Mucosa of gallbladder (tissue), 1 donor: ENCODE measurements at regions not wholly inside any gene's neighbourhood (a gene's known extent, or its start where the extent isn't known, plus 50 kb on each side); places are given as distances from the start of the nearest gene placed in this dataset.
A peak's percentile ranks its signal among the peaks of the same experiment; 100 is the strongest.
"Not testable (repeated sequence)": the region's sequence is repeated elsewhere in the genome, so short reads cannot be mapped to it uniquely, and the experiment has no call there.

Experiments used
- DNase-seq: peaks from one replicate; pipeline ENCODE4 v3.0.0-alpha.2; 2020; ENCODE audit warnings: low spot score
- donor health status: DM: no; HTN: no; CAD: no.

GRCh38 chr5:62896121-62896893 lies 317.7 kb downstream of the LRRC70 start:
- no peak for DNase-seq

DNA sequence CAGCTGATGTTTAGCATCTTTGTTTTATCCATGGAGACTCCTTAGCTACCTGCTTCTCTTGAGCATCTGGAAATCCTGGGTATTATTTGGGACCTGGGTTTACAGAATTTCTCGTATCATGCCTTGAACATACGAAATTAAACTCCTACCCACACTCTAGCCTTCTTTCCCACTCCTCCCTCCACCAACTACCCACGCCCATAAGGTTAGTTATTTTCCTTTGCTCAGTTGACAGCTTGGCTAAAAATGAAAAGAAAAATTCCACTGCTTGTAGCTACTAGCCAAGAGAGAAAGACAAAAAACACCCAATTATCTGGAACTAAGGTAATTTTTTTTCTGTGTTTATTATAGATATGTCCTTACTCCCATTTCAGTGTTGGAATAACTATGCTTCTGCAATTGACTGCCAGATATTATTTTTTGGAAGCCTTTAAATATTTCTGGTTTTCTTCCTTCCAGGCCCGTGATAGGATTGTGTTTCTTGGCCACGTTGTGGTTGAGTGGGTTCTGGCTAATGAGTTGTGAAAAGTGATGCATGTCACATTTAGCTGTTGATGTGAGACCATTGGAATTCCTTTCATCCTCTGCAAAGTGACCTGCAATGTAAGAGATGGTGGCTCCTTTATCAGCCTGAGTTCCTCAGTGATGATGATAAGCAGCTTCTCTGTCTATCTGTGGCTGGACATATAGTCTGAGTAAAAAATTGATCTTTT lies 308.1 kb downstream of the LRRC70 start:
- DNase-seq = no peak

- not testable (repeated sequence) for DNase-seq
Observed at GRCh38 chr5:62837330-62837729, 258.7 kb downstream of the LRRC70 start.

DNA sequence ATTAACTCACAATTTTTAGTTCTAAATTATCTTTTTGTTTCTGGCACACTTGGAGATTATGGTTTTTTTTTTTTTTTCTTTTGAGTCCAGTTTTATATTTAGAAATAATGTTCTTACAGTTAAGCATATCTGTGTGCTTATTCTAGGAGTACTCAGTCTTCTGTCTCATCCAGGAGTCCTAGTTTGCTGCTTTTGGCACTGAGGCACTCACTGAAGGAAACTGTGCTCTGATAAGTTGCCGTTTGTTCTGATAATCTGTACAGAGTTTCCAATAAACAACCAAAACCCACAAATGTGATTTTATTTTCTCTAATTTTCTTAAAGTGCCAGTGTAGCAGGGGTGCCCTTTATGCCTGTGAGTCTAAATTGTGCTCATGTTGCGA lies 251.0 kb downstream of the LRRC70 start:
- no peak for DNase-seq

GRCh38 chr5:62828742-62829603 lies 250.4 kb downstream of the LRRC70 start:
- no peak for DNase-seq

- no peak for DNase-seq
Observed at GRCh38 chr5:62825623-62826220, 247.1 kb downstream of the LRRC70 start.

GRCh38 chr5:62824936-62825335 lies 246.3 kb downstream of the LRRC70 start:
- DNase-seq = no peak

DNA sequence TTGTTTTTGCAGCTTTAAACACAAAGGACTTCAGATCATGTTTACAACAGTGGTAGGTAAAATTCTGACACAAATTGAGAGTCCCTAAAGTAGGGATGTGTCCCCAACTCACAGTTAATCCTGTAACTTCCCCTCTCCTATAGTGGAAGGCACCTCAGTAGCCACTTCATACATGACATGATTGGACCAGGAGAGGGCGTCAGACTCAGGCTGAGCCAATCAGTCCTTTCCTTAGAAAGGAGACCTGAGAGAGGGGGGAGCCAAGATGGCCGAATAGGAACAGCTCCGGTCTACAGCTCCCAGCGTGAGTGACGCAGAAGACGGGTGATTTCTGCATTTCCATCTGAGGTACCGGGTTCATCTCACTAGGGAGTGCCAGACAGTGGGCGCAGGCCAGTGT lies 238.4 kb downstream of the LRRC70 start:
- not testable (repeated sequence) for DNase-seq

DNA sequence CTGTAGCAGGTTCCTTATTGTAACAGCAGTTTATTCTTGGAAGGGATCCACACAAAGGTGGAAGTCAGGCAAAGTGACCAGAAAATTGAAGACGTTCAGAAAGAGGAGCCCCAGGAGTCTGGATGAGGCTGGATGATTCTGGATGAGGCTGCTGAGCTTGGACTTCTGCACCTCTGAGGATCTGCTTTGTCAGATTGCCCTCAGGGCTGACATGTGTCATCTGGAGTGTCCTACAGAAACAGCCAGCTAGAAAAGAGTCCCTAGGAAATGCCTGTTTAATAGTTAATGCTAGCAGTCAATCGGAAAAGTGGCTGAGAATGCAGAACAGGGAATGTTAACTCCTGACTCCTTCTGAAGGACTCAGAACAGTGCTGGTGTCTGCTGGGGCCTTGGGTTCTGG lies 236.4 kb downstream of the LRRC70 start:
- DNase-seq = no peak

DNA sequence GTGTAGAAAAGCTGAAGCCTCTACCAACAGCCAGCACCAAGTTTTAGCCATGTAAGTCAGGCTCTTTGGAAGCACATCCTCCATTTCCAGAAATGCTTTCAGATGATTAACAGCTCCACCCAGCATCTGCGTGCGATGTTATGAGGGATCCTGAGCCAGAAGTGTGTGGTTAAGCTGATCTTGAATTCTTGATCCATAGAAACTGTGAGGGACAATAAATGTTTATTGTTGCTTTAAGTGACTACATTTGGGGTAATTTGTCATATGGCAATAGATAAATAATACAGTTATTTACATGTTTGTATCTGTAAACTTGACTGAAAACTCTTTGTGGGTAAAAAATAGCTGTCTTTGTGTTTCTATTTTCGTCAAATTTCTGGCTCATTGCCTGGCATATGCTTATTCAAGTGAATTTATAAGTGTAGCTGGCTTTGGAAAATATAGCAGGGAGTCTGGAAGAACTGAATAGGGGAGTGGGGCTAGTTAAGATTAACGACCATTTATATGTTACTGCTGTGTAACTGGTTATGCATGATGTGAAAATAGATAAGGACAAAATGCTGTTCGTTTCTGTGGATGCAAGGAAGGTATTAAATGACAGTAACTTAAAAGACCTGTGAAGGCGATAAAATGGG lies 234.1 kb downstream of the LRRC70 start:
- no peak for DNase-seq

DNA sequence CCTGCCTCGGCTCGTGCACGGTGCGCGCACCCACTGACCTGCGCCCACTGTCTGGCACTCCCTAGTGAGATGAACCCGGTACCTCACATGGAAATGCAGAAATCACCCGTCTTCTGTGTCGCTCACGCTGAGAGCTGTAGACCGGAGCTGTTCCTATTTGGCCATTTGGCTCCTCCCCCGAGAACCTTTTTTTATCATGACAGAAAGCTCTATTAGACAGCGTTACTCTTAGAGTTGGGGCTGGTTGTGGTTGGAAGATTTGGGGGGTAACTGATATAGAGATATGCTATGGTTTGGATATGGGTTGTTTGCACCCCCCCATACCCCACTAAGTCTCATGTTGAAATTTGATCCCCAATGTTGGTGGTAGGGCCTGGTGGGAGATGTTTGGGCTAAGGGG lies 226.2 kb downstream of the LRRC70 start:
- not testable (repeated sequence) for DNase-seq

- no peak for DNase-seq
Observed at GRCh38 chr5:62795926-62796325, 217.3 kb downstream of the LRRC70 start.

- DNase-seq = no peak
Observed at GRCh38 chr5:62794456-62794855, 215.8 kb downstream of the LRRC70 start.

- no peak for DNase-seq
Observed at GRCh38 chr5:62791059-62791458, 212.4 kb downstream of the LRRC70 start.

GRCh38 chr5:62790348-62790747 lies 211.7 kb downstream of the LRRC70 start:
- DNase-seq = peak; percentile 20

DNA sequence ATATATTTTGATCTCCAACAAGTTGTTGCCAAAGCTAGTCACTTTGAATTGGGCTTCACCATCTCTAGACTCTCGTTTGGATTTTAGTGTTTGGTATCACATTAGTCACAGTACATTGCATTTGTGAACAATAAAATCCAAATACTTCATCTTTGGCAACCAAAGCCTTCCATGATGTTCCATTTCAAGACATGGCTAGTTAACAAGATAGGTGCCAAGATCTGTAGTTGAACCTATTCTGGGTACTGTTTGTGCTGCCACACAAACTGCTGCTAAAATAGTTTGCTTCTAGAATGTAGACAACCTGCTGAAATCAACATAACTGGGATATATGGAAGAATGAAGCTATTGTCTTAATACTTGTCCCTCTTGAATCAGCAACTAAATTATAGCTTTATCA lies 207.5 kb downstream of the LRRC70 start:
- DNase-seq = no peak

GRCh38 chr5:62785588-62785987 lies 207.0 kb downstream of the LRRC70 start:
- no peak for DNase-seq

DNA sequence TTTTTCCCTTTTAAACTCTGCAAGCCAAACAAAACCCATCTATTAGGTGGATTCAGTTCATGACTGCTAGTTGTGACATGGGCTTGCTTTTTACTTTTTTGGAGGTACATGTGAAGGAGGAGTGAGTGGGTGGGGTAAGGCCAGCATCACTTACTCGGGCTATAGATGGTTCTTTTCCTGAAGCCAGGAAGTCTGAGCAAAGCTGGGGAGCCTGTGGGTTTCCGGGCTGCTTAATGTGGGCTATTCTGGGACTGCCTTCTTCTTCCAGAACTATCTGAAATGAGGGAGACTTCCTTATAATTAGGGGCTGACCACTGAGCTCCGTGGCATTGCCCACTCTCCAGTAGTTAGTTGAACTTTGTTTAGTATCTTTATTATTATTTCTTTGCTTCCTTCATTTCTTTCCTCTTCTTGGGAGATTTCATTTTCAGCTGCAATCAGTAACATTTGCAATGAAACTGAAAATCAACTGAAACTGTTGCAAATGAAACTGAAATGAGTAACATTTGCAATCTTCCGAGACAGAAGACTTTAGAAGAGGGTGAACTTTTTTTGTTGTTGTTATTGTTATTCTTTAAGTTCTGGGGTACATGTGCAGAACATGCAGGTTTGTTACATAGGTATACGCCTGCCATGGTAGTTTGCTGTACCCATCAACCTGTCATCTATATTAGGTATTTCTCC lies 204.9 kb downstream of the LRRC70 start:
- no peak for DNase-seq

DNA sequence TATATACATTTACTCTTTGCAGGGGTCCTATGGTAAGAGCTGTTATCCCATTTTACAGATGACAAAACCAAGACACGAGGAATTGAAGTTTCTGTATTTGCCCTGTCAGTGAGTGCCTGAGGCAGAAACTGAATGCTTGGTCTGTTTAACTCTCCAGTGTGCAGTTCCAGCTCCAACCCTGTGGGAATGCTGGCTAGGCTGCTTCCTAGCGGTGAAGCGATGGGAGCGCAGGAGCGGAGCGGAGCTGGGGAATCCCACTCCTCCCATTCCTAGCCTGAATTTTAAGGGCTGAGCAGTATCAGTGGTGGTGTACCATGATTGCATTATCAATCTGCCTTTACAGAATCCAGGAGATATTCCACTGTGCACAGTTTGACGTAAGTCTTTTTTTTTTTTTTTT lies 202.3 kb downstream of the LRRC70 start:
- no peak for DNase-seq

DNA sequence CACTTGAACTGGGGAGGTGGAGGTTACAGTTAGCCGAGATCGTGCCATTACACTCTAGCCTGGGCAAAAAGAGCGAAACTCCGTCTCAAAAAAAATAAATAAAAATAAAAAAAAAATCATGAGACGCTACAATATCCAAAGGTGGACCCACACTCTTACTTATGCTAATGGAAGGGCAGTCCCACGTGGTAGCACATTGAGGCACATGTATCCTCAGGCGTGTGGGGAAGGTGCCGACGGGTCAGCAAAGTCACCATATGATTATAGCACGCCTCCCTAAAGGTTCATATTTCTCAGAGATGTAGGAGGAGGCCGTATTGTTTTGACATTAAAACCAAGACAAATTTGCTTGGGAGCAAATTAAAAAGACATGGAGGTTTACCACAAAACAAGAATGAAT lies 201.6 kb downstream of the LRRC70 start:
- DNase-seq = no peak

GRCh38 chr5:62779010-62779422 lies 200.4 kb downstream of the LRRC70 start:
- peak; percentile 21 for DNase-seq
